IMR-90 (cell line): ENCODE measurements at regions not wholly inside any gene's neighbourhood (a gene's known extent, or its start where the extent isn't known, plus 50 kb on each side); places are given as distances from the start of the nearest gene placed in this dataset.
A peak's percentile ranks its signal among the peaks of the same experiment; 100 is the strongest.

Source experiments
- ATAC-seq: fragments of 200-7000 bp; cut with Tn5 transposase; 2 replicates; pipeline ENCODE4 v1.9.1; 2020; ENCODE audit warnings: low read depth, mild to moderate bottlenecking, moderate library complexity
- BruUV-seq: library from RNA; stranded (reverse); fragments of 400-500 nt; replicated peaks from 2 replicates; lab custom pipeline; 2021; lab: Mats Ljungman, UMichigan
- CTCF ChIA-PET: fragments of 300-600 bp; formaldehyde crosslinking; extraction: SDS; loops from one replicate; lab custom pipeline; 2021; ENCODE audit warnings: antibody characterized with exemption; lab: Yijun Ruan, JAX
- POLR2A ChIA-PET: fragments of 300-600 bp; sonication (Branson Sonifier 250); formaldehyde crosslinking; loops from one replicate; lab custom pipeline; 2022; ENCODE audit warnings: antibody characterized with exemption; ENCODE audit not compliant: unreplicated experiment; lab: Charles Lee
- DNase-seq: peaks from one replicate; pipeline ENCODE4 v3.0.0; 2013
- H2AFZ ChIP-seq: replicated peaks from 2 replicates; pipeline ENCODE3; 2013; ENCODE audit warnings: low read length, mild to moderate bottlenecking; ENCODE audit not compliant: poor library complexity
- H2AK5ac ChIP-seq: 2 replicates; pipeline ENCODE4 v1.6.1; 2013; ENCODE audit warnings: low read depth, low read length, inconsistent platforms
- H2AK9ac ChIP-seq: replicated peaks from 2 replicates; pipeline ENCODE3; 2013; ENCODE audit warnings: mild to moderate bottlenecking, low read depth, low read length, moderate library complexity; ENCODE audit not compliant: poor library complexity
- H2BK120ac ChIP-seq: 2 replicates; pipeline ENCODE4 v1.6.1; 2013; ENCODE audit warnings: low read depth, low read length, inconsistent platforms
- H2BK15ac ChIP-seq: 3 replicates; pipeline ENCODE4 v1.6.1; 2013; ENCODE audit warnings: low read depth, low read length, inconsistent platforms
- H2BK20ac ChIP-seq: 2 replicates; pipeline ENCODE4 v1.6.1; 2013; ENCODE audit warnings: low read depth, mild to moderate bottlenecking, inconsistent platforms, low read length, moderate library complexity
- H2BK5ac ChIP-seq: 2 replicates; pipeline ENCODE4 v1.6.1; 2013; ENCODE audit warnings: mild to moderate bottlenecking, low read depth, low read length, inconsistent platforms; ENCODE audit not compliant: poor library complexity, severe bottlenecking
- H3K14ac ChIP-seq: replicated peaks from 2 replicates; pipeline ENCODE4 v1.6.1; 2013; ENCODE audit warnings: low read depth, low read length, inconsistent platforms
- H3K18ac ChIP-seq: 2 replicates; pipeline ENCODE4 v1.6.1; 2013; ENCODE audit warnings: low read depth, low read length, control low read depth
- H3K23ac ChIP-seq: 2 replicates; pipeline ENCODE4 v1.6.1; 2013; ENCODE audit warnings: low read depth, low read length, inconsistent platforms
- H3K27ac ChIP-seq: 2 replicates; pipeline ENCODE4 v1.5.1; 2013; ENCODE audit warnings: mild to moderate bottlenecking, control low read depth, low read length; ENCODE audit not compliant: insufficient read depth
- H3K27me3 ChIP-seq: 2 replicates; pipeline ENCODE4 v1.6.1; 2013; ENCODE audit warnings: low read length; ENCODE audit not compliant: control insufficient read depth, insufficient read depth
- H3K36me3 ChIP-seq: 2 replicates; pipeline ENCODE4 v1.6.1; 2013; ENCODE audit warnings: low read length, mixed read lengths; ENCODE audit not compliant: control insufficient read depth, insufficient read depth
- H3K4ac ChIP-seq: 2 replicates; pipeline ENCODE4 v1.6.1; 2013; ENCODE audit warnings: low read depth, low read length, inconsistent platforms
- H3K4me1 ChIP-seq: 2 replicates; pipeline ENCODE4 v1.6.1; 2013; ENCODE audit warnings: low read length, mixed read lengths; ENCODE audit not compliant: control insufficient read depth, insufficient read depth
- H3K4me2 ChIP-seq: 2 replicates; pipeline ENCODE4 v1.6.1; 2013; ENCODE audit warnings: low read depth, mild to moderate bottlenecking, control low read depth, low read length, moderate library complexity
- H3K4me3 ChIP-seq: 2 replicates; pipeline ENCODE4 v1.5.1; 2013; ENCODE audit warnings: low read depth, mild to moderate bottlenecking, control low read depth, low read length, moderate library complexity; ENCODE audit not compliant: insufficient read depth
- H3K56ac ChIP-seq: 2 replicates; pipeline ENCODE4 v1.6.1; 2013; ENCODE audit warnings: low read length, inconsistent platforms; ENCODE audit not compliant: insufficient read depth; ENCODE audit errors: extremely low read depth
- H3K79me1 ChIP-seq, 2 experiments: 2 replicates each; pipeline ENCODE4 v1.6.1; 2013; ENCODE audit warnings: low read length in 2 of 2, inconsistent platforms in 1 of 2, low read depth in 1 of 2
- H3K9ac ChIP-seq: 2 replicates; pipeline ENCODE4 v1.6.1; 2013; ENCODE audit warnings: low read depth, low read length, control low read depth
- H3K9me1 ChIP-seq: 2 replicates; pipeline ENCODE4 v1.6.1; 2013; ENCODE audit warnings: low read length, inconsistent platforms; ENCODE audit not compliant: insufficient read depth
- H3K9me3 ChIP-seq: 2 replicates; pipeline ENCODE4 v1.6.1; 2013; ENCODE audit warnings: low read length; ENCODE audit not compliant: control insufficient read depth, insufficient read depth
- H4K20me1 ChIP-seq: 2 replicates; pipeline ENCODE4 v1.6.1; 2013; ENCODE audit warnings: low read length, inconsistent platforms; ENCODE audit not compliant: insufficient read depth
- H4K5ac ChIP-seq: 2 replicates; pipeline ENCODE4 v1.6.1; 2013; ENCODE audit warnings: mild to moderate bottlenecking, low read depth, low read length, control low read depth
- H4K8ac ChIP-seq, 2 experiments: 2 replicates each; pipeline ENCODE4 v1.6.1; 2013; ENCODE audit warnings: low read depth in 2 of 2, low read length in 2 of 2, control low read depth in 1 of 2, inconsistent platforms in 1 of 2
- H4K91ac ChIP-seq: 2 replicates; pipeline ENCODE4 v1.6.1; 2013; ENCODE audit warnings: low read depth, low read length, inconsistent platforms; ENCODE audit not compliant: insufficient read depth
- BHLHE40 ChIP-seq: fragments of 150-350 bp; IDR thresholded peaks from 2 replicates; pipeline ENCODE4 v1.6.1; 2016; ENCODE audit warnings: mild to moderate bottlenecking, low read depth, low read length
- CEBPB ChIP-seq: IDR thresholded peaks from 2 replicates; pipeline ENCODE4 v1.6.1; 2012; ENCODE audit warnings: low read depth, low read length, improper control_type of control experiment
- CHD1 ChIP-seq: IDR thresholded peaks from 2 replicates; pipeline ENCODE4 v1.6.1; 2012; ENCODE audit warnings: low read depth, low read length, improper control_type of control experiment
- ELK1 ChIP-seq: fragments of 150-350 bp; IDR thresholded peaks from 2 replicates; pipeline ENCODE4 v1.6.1; 2016; ENCODE audit warnings: low read depth, mild to moderate bottlenecking, low read length, moderate library complexity, borderline replicate concordance
- MAFK ChIP-seq: IDR thresholded peaks from 2 replicates; pipeline ENCODE4 v1.6.1; 2012; ENCODE audit warnings: low read depth, low read length, improper control_type of control experiment
- MAZ ChIP-seq: IDR thresholded peaks from 2 replicates; pipeline ENCODE4 v1.6.1; 2012; ENCODE audit warnings: low read depth, mild to moderate bottlenecking, low read length, improper control_type of control experiment, moderate library complexity, borderline replicate concordance
- MXI1 ChIP-seq: IDR thresholded peaks from 2 replicates; pipeline ENCODE4 v1.6.1; 2012; ENCODE audit warnings: low read depth, mild to moderate bottlenecking, low read length, moderate library complexity, borderline replicate concordance
- NFE2L2 ChIP-seq: fragments of 150-350 bp; IDR thresholded peaks from 2 replicates; pipeline ENCODE4 v1.6.1; 2016; ENCODE audit warnings: low read depth, mild to moderate bottlenecking, low read length
- POLR2A ChIP-seq: IDR thresholded peaks from 2 replicates; pipeline ENCODE4 v1.6.1; 2012; ENCODE audit warnings: mild to moderate bottlenecking, low read depth, low read length
- RAD21 ChIP-seq: IDR thresholded peaks from 2 replicates; pipeline ENCODE4 v1.6.1; 2012; ENCODE audit warnings: low read length, improper control_type of control experiment
- SMC3 ChIP-seq: fragments of 150-350 bp; IDR thresholded peaks from 2 replicates; pipeline ENCODE4 v1.6.1; 2016; ENCODE audit warnings: low read depth, mild to moderate bottlenecking, antibody characterized with exemption, low read length, moderate library complexity
- USF2 ChIP-seq: fragments of 150-350 bp; IDR thresholded peaks from 2 replicates; pipeline ENCODE4 v1.6.1; 2017; ENCODE audit warnings: mild to moderate bottlenecking, antibody characterized with exemption, low read length, low read depth
- WGBS, 2 experiments: methylation state at CpG; one replicate each; pipeline versions ENCODE4 v1.1.5 to v1.1.7; 2013; ENCODE audit warnings: missing lambda C conversion rate in 2 of 2; ENCODE audit not compliant: insufficient read length in 1 of 2; ENCODE audit errors: extremely low coverage in 2 of 2; 5-methylcytosine and 5-hydroxymethylcytosine counted together
- dilution Hi-C: fragments of 300-500 bp; cut with HindIII; formaldehyde crosslinking; loops from one replicate; pipeline ENCODE4 v1.14.3; 2018; ENCODE audit warnings: low sequenced_read_pairs; ENCODE audit not compliant: unreplicated experiment
- in situ Hi-C: fragments of 300-500 bp; cut with MboI; formaldehyde crosslinking; loops from 3 replicates; pipeline ENCODE4 v1.14.3; 2019; ENCODE audit warnings: low sequenced_read_pairs, inconsistent platforms, mixed read lengths
- intact Hi-C: fragments of 100-400 bp; cut with micrococcal nuclease; formaldehyde crosslinking; loops from 2 replicates; pipeline ENCODE4 v1.10.0; 2022

- Histone ChIP-seq H4K8ac (no peak overlapping the region), H3K9me3 (no peaks in the 10 kb centered on the region), H2AK9ac (no peak overlapping the region), H3K9ac (no peak overlapping the region), H3K27ac (no peak overlapping the region), H2BK5ac (no peak overlapping the region), H3K27me3 (no peaks in the 10 kb centered on the region), H3K4ac (peak overlapping the region; percentile 4; the same call in 1 of the 2 replicates), H4K5ac (no peak overlapping the region), H3K9me1 (peaks cover 5% of the 10 kb centered on the region; the same call in 1 of the 2 replicates), H4K91ac (no peak overlapping the region), H3K4me2 (no peak overlapping the region), H3K4me1 (peaks cover 2% of the 10 kb centered on the region), H2BK15ac (peak overlapping the region; percentile 85; the same call in 1 of the 3 replicates), H4K20me1 (no peaks in the 10 kb centered on the region), H3K56ac (no peak overlapping the region), H3K23ac (no peak overlapping the region), H2BK20ac (peak overlapping the region; percentile 59; the same call in 1 of the 2 replicates), H2BK120ac (no peak overlapping the region), H3K4me3 (no peak overlapping the region), H2AFZ (no peak overlapping the region), H3K36me3 (no peaks in the 10 kb centered on the region), H3K14ac (no peak overlapping the region), H2AK5ac (no peak overlapping the region), H3K18ac (no peak overlapping the region), H3K79me1 (no peaks in the 10 kb centered on the region)
- no TSS peak for BruUV-seq
- CTCF ChIA-PET, result interaction anchor here (0.5 kb wide), 1 partner anchor 1203 kb away, joined by 3 read pairs; no protein-coding TSS in a partner anchor
- in situ Hi-C loops, result loop anchor here (25.0 kb wide), 1 partner anchor 1128 kb away; no protein-coding TSS in a partner anchor
- dilution Hi-C loops, result no loop called here
- no CpG with 5 or more reads among the region's 1 CpG for WGBS, 2 experiments
- no peak for TF ChIP-seq CEBPB
- no peak for TF ChIP-seq NFE2L2
- TF ChIP-seq CHD1, result no peak
- TF ChIP-seq ELK1, result no peak
- TF ChIP-seq MAFK, result no peak
- TF ChIP-seq POLR2A, result no peak
- TF ChIP-seq MAZ, result no peak
- no peak for TF ChIP-seq SMC3
- no peak for TF ChIP-seq BHLHE40
- no peak for TF ChIP-seq USF2
- no peak for TF ChIP-seq RAD21
- TF ChIP-seq MXI1, result no peak
- DNase-seq (no peak), ATAC-seq (no peak)
- intact Hi-C loops, result no loop called here
- POLR2A ChIA-PET, result no interaction called here
These were observed 256.2 kb upstream of the LUZP2 start for GRCh38 chr11:24240496-24241175.
